NCI-H2196 treated with DMSO at 0.1 percent for 48 hours (cell line): ENCODE measurements at regions not wholly inside any gene's neighbourhood (a gene's known extent, or its start where the extent isn't known, plus 50 kb on each side); places are given as distances from the start of the nearest gene placed in this dataset.
A peak's percentile ranks its signal among the peaks of the same experiment; 100 is the strongest.
"Not testable (repeated sequence)": the region's sequence is repeated elsewhere in the genome, so short reads cannot be mapped to it uniquely, and the experiment has no call there.

ENCODE experiments used
- DNase-seq: peaks from one replicate; lab custom pipeline; 2025; ENCODE audit not compliant: unreplicated experiment; lab: John Stamatoyannopoulos, UW

- no peak for DNase-seq
Observed at GRCh38 chr6:137933696-137934095, 66.6 kb downstream of the TNFAIP3 start.

- no peak for DNase-seq
Observed at GRCh38 chr6:137936798-137937197, 69.7 kb downstream of the TNFAIP3 start.

- DNase-seq: no peak
Observed at GRCh38 chr6:137937834-137938233, 70.8 kb downstream of the TNFAIP3 start.

GRCh38 chr6:137938770-137939379, 71.8 kb downstream of the TNFAIP3 start:
- no peak for DNase-seq

GRCh38 chr6:137941995-137942394, 74.9 kb downstream of the TNFAIP3 start:
- DNase-seq: no peak

- no peak for DNase-seq
Observed at GRCh38 chr6:137942736-137943135, 75.7 kb downstream of the TNFAIP3 start.

GRCh38 chr6:137944381-137944780, 77.3 kb downstream of the TNFAIP3 start:
- DNase-seq: not testable (repeated sequence)

GRCh38 chr6:137944793-137945498, 77.9 kb downstream of the TNFAIP3 start:
- DNase-seq: no peak

GRCh38 chr6:137949686-137950390, 82.8 kb downstream of the TNFAIP3 start:
- peak; percentile 10 for DNase-seq

- no peak for DNase-seq
Observed at GRCh38 chr6:137950581-137950980, 83.5 kb downstream of the TNFAIP3 start.

GRCh38 chr6:137951064-137951597, 84.1 kb downstream of the TNFAIP3 start:
- no peak for DNase-seq

GRCh38 chr6:137952247-137952646, 85.2 kb downstream of the TNFAIP3 start:
- DNase-seq: no peak

- no peak for DNase-seq
Observed at GRCh38 chr6:137953761-137954160, 86.7 kb downstream of the TNFAIP3 start.

- DNase-seq: no peak
Observed at GRCh38 chr6:137954253-137954652, 87.2 kb downstream of the TNFAIP3 start.

GRCh38 chr6:137956098-137956488, 89.0 kb downstream of the TNFAIP3 start:
- no peak for DNase-seq

GRCh38 chr6:137957471-137957870, 90.4 kb downstream of the TNFAIP3 start:
- DNase-seq: no peak

- peak; percentile 16 for DNase-seq
Observed at GRCh38 chr6:137958811-137959565, 91.9 kb downstream of the TNFAIP3 start.

GRCh38 chr6:137962725-137963124, 95.7 kb downstream of the TNFAIP3 start:
- DNase-seq: no peak

GRCh38 chr6:137964876-137965275, 97.8 kb downstream of the TNFAIP3 start:
- DNase-seq: no peak

- no peak for DNase-seq
Observed at GRCh38 chr6:137967689-137968454, 100.8 kb downstream of the TNFAIP3 start.

- DNase-seq: no peak
Observed at GRCh38 chr6:137968455-137968804, 101.4 kb downstream of the TNFAIP3 start.
